GM19463 (cell line): ENCODE measurements at regions not wholly inside any gene's neighbourhood (a gene's known extent, or its start where the extent isn't known, plus 50 kb on each side); places are given as distances from the start of the nearest gene placed in this dataset.
"Not testable (repeated sequence)": the region's sequence is repeated elsewhere in the genome, so short reads cannot be mapped to it uniquely, and the experiment has no call there.

ENCODE experiments used
- ATAC-seq: cut with Tn5 transposase; IDR thresholded peaks from one replicate; pipeline ENCODE4 v1.9.1; 2021; ENCODE audit warnings: mild to moderate bottlenecking, moderate library complexity; ENCODE audit not compliant: unreplicated experiment

DNA sequence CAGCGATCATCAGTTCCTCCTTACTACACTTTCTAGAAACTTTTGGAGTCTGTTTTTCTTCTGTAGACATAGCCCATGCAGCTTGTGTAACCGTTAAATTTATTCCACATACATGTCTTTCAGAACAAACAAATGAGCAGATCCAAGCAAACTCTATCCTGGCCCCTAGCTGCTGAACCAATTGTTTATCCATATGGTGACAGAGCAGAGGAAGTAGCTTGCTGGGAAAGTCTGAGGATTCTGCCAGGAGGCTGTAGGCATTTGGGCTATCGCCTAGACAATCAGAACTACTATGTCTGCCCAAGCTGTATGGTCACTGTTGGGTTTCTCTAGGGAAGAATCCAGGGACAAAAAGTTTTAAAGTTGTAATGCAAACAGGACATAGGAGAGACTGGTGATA is 343.7 kb downstream of the SPRY2 start:
- ATAC-seq, result no peak

DNA sequence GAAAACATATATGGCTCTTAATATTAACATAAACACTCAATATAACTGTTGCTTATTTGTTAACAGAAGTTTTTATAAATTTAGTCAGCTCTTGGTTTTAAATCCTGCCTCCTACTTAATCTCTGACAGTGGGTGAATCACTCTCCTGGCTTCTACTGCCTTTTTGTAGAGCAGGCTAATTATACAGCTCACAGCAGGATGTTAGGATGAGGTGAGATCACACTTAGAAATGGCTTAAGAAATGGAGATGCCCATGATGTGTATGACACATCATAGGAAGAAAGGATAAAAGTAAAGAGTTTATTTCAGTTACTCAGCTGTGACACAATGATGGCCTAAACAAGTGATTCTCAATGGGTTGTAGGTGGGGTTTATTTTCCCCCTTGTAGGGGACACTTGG is 345.6 kb downstream of the SPRY2 start:
- no peak for ATAC-seq

DNA sequence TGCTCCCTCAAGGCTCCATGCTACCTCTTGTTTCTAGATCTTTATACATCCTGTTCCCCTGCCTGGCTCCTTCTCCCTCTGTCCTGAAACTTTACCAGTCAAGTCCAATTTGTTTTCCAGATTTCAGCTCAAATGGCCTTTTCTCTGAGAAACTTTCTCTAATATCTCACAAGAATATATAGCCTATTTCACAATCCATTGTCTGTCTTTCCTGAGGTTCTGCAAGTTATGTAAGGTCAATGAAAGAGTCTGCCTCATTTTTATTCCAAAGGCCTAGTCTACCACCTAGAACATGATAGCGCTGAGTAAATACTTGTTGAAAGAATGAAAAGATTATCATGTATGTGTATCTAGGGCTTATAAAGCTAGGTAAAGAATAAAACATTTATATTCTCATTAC is 348.8 kb downstream of the SPRY2 start:
- ATAC-seq, result no peak

DNA sequence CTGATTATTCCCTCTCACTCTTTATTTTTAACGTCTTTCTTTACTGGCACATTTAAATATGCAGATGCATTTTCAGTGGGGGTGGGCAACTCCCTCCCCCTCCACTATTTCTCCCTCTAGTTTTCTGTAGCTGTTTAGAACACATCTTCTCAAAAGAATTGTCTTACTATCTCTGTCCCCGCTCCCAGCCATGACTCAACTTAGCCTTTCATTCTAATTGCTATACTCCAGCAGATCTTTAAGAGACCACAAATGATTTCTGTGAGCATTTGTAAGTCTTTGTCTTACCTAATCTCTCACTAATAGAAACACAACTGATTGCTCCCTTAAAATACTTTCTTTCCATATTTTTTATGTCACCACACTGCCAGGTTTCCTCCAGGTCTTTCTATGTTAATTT is 350.9 kb downstream of the SPRY2 start:
- no peak for ATAC-seq

DNA sequence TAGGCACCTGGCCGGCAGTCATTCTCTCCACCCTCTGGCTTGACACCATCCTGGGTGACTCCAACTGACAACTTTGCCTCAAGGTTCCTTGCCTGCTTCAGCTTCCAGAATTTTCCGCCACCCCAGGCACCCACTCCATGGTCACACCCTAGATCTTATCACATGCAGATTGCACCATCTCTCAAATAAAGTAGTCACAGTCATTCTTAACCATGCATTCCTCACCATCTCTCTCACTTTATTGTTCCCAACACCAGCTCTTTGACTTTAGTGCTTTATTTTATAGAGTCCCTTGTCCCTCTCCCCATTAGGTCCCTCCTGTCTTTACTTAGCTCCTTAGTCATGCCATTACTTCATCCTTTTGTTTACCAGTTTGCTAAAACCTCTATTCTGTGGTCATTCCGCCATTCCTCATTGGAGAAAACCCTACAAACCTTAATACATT is 351.7 kb downstream of the SPRY2 start:
- ATAC-seq, result no peak

DNA sequence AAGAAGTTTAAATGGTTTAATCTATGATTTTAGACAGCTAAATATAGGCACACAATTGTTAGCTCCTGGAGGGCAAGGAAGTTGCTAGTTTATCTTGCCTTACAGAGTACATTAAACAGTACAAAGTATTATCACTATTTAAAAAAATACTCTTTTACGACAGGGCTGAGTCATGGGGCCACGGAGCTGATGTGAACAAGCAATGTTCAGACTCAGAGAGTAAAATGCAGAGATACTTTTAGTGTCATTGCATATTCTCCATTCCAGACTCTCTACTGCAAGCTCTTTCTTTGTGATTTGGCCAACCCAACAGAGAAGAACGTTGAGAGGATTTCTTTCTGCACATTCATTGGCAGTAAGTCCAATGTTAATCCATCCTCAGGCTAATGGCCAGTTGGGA is 352.4 kb downstream of the SPRY2 start:
- no peak for ATAC-seq

DNA sequence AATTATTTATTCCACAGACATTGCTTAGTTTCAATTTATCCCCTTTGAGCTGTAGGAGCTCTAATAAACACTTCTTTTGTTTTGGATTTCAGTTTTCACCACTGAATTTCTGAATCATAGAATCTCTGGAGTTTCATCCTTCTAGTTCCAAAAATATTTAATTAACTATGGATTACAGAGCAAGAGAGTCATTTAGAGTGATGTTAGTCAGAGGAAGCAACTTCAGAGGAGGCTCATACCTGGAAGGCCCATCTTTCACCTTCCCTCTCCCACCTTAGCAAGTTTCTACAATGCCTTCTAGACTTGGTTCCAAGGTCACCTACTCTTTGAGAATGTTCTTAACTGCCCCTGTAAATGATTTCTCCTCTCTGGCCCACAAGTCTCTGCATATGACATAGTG is 353.2 kb downstream of the SPRY2 start:
- ATAC-seq, result no peak

DNA sequence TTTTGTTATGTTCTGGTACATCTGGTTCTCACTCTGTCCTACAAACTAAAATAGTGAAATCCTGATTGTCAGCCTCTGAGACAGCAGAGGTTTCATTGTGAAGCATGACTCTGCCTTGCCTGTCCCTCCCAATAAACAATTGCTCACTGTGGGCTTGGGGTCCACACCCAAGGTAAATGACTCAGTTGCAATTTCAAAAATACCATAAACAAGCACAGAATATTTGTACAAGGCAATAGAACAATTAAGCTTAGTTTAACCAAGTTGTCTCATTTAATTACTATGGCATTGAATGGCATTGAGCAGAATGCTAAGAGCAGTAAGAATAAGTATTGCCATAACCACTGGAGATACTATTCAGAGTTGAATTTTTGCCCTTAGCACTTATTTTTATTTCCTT is 353.6 kb downstream of the SPRY2 start:
- no peak for ATAC-seq

DNA sequence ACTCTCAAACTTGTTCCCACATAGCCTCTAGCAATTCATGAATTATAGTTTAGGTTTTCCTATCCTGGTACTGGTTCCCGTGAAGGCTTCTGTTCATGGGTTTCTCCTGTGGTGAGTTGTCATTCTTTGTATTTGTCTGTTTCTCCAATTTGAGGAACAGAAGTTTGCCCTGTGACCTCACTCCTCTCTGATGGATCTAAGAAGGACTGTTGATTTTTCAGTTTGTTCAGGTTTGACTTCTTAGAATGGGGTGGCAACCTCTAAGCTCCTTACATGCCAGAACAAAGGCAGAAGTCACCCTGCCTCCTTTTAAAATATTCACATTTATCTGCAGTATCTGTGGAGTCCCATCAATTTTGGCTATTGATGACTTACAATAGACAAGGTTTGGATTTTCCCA is 354.0 kb downstream of the SPRY2 start:
- no peak for ATAC-seq

DNA sequence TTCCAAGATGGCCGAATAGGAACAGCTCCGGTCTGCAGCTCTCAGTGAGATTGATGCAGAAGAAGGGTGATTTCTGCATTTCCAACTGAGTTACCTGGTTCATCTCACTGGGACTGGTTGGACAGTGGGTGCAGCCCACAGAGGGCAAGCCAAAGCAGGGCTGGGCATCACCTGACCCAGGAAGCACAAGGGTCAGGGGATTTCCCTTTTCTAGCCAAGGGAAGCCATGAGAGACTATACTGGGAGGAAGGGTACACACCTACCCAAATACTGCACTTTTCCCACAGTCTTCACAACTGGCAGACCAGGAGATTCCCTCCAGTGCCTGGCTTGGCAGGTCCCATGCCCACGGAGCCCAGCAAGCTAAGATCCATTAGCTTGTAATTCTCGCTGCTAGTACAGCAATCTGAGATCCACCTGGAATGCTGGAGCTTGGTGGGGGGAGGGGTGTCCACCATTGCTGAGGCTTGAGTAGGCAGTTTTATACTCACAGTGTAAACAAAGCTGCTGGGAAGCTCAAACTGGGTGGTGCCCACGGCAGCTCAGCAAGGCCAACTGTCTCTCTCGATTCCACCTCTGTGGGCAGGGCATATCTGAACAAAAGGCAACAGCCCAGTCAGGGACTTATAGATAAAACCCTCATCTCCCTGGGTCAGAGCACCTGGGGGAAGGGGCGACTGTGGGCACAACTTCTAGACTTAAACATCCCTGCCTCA is 365.8 kb downstream of the SPRY2 start:
- not testable (repeated sequence) for ATAC-seq

DNA sequence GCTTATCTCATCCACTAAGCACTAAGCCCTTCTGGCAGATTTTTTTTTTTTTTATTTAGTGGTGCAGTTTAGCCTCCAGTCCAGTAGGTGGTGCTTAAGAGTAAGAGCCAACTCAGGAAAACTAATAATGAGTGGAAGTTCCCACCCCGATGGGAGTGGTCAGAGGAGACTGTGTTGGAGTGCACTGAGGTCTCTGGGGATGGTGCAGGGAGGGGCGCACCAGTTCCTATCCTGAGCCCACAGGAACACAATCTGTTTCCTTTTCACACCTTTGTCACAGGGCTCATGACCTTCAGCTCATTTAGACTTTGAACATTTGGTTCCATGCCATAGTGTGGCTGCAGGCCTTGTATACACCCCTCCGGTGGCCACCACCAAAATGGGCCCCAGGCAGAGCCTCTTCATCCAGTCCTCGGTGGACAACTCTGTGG is 367.4 kb downstream of the SPRY2 start:
- peak; percentile 93 for ATAC-seq

DNA sequence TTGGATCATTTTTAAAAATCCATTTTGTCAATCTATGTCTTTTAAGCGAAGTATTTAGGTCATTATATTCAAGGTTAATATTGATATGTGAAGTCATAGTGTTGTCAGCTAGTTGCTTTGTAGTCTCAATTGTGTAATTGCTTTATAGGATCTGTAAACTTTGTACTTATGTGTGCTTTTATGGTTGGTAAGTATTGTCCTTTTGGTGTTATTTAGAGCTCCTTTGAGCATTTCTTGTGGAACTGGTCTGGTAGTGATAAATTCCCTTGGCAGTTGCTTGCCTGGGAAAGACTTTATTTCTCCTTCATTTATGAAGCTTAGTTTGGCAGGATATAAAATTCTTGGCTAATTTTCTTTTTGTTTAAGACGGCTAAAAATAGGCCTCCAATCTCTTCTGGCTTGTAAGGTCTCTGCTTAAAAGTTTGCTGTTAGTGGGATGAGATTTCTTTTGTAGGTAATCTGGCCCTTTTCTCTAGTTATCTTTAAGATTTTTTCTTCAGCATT is 368.8 kb downstream of the SPRY2 start:
- ATAC-seq, result no peak

DNA sequence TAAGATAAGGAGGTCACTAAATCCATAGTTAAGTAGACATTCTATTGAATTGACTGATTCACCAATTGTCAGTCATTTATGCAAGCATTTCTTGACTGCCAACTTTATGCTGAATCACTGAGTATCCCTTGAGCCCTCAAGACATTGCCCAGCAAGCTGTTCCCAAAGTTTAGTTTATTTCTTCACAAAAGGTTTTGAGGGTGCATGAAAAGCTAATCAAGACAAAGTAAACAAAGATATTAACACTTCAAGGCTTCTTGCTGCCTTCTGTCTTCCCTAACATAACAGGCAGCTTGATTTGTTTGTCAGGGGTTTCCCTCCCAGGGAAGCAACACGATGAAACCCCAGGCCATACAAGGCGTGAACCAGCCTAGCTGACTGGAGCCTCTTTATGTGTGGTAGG is 374.4 kb downstream of the SPRY2 start:
- no peak for ATAC-seq

DNA sequence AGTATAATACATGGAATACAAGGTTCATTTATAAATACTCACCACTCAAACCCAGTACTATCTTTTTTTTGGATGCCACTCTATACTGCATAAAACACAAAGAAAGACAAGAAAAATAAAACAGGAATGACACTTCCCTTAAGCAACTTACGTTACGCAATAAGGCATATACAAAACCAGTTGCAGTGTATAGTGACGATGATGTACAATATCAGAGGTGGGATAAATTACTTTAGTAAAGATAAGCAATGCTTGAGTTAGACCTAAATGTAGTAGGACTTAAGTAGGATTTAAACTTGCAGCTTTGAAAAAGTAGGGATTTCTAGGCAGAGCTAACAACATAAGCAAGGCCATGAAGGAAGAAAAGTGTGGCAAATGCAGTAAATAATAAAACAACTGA is 374.9 kb downstream of the SPRY2 start:
- no peak for ATAC-seq

DNA sequence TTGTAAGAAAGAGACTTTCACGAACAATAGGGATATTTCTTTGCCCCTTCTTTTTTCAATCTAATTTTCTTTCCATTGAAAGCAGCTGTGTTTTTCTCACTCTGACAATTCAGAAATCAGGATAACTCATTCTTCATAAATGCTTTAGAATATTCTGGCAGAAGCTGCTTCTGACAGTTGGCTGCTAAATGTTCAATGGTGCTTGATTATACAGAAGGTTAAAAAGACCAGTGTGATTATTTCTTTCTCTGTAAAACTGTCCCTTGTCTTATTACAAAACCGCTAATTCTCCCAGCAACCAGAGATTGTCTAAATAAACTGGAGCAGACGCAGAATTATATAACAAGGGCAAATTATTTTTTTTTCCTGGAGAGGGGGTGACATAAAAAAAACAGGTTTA is 394.4 kb downstream of the SPRY2 start:
- no peak for ATAC-seq

DNA sequence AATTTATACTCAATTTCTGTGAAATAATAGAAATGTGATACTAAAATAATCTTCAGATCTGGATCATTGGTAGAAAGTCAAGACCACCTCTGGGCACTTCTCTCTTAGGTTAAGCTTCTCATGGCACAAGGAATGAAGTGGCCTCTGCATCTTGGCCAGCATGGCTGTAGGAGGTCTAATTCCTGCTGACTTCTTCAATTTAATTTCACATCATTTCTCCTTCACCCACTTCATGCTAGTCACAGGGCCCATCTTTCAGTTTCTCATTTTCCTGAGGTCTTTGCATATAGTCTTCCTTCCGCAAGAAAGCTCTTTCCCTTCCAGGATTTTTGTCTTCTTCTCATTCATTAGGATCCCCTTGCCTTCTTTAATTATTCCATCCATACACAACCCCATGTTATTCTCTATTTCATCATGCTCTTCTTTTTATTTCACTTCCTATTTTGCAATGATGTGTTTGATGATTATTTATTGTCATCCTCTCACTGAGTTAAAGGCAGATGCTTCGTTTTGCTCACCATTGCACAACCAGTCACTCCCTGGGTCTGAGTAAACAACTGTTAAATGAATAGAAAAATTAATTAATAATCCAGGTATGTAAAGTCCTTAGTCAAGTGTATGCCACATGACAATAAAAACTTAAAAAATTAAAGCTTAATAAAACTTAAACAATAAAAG is 397.4 kb downstream of the SPRY2 start:
- no peak for ATAC-seq

DNA sequence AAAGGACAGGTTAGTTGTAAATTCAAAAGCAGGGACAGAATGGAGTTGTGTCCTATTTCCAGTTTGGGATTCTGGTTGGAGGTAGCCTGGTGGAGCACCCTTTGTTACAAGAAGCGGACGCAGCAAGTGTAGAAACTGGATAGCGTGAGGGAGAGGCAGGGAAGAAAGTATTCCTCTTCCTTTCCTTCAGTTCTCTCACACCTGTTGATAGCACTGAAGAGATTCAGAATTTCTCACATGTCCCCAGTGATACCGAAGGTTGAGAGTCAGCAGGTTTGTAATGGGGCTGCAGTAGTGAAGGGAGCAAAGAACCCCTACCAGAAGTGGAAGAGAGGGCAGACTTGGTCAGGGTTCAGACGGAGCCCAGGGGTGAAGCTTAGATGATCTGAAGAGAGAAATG is 399.2 kb downstream of the SPRY2 start:
- ATAC-seq, result no peak

DNA sequence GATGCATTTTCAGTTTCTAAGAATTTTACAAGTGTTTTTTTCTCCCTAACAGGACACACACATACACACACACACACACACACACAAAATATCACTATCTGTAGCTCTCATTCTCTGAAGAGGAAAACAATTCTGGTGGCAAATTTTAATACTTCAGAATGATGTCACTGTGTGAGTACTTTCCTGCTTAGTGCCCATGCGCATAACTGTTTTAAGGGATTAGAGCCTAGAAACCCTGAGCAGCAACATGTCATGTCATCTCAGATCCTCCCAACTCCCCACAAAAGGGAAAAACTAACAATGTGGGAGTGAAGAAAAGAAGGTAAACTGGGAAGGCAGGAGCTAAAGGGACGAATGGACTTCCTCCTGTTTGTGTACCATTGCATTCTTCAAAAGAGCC is 401.2 kb downstream of the SPRY2 start:
- no peak for ATAC-seq

DNA sequence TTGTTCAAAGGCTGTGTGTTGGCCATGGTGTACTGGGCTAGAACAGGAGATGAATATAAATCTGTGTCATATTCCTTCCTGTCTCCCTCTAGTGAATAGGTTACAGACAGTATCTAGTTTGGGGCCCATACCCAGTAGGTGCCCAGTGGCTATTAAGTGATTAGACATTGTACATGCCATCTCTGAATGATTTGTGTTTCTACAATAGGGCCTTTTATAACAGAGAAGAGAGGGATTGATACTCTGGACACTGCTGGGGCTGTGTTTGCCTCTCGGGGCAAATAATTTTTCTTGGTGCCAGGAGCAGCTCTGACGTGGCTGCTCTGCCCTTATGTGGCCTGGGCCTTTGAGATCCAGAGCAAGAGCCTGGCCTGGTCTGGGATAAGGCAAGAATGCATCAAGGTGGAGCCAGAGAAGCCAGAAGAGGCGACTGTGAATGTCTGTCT is 403.1 kb downstream of the SPRY2 start:
- ATAC-seq, result no peak

DNA sequence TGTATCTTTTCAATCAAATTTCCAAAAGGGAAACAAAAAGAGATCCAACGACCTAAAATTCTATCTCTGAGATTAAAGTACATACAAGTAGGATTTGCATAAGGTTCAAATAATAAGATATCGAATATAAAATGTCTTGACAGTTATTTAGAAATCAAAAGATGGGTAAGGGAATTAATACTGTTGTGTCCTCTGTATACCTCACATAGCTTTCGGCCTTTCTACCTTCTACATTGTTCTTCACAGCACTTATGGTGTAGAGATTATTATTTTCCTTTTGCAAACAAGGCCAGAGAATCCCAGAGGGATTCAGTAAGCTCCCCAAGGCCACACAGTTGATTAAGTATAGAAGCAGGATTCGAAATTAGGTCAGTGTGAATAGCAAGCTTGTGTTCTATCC is 403.6 kb downstream of the SPRY2 start:
- ATAC-seq, result no peak

DNA sequence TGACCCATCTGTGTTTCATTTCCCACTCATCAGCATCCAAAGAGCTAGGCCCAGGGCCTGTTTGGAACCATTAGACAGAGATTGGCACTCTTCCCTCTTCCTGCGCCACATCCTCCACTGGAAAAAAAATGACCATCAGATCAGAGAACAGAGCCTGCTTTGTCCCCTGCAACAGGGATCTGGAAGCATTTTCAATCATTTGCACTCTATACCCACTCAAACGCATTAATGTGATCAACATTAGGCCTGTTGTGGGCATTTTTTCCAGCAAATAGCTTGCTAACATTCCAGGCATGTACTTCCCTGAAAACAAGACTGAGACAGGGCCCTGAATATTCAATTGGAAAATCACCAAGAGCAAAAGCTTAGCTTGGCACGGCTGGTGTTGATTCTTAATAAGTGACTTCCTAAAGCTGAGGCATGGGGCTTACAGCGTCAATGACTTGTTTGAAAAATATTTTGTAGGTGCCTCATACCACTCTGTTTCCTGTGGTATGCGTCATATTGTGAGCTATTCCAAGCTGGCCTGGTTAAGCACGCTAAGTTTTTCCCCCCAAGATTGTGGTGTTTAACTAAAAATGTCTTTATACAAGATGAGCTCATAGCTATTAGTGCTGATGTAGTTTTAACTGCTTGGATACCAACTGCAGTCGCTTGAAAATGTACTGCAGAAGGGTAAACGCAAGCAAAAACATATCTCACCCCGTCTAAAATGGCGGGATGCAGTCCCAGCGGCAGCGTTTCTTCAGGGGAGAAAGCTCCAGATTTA is 404.4 kb downstream of the SPRY2 start:
- no peak for ATAC-seq

DNA sequence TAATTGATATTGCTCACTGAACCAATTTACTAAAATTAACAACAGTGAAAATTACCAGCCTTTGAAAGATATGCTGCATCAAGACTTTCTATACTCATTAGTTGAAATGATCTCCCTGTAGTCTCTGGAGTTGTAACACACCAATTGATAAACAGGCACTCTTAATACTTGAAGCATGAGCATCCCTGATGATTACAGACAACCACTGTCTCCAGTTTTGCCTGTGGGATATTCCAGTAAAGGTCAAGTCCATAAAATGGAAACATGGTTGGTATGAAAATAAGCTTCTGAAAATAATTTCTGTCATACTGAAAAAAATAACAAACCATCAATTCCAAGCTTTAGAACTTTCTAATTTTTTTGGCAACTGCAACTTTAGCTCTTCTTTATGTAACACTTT is 405.8 kb downstream of the SPRY2 start:
- ATAC-seq, result no peak
